NCI-H1105 (cell line): ENCODE measurements at regions not wholly inside any gene's neighbourhood (a gene's known extent, or its start where the extent isn't known, plus 50 kb on each side); places are given as distances from the start of the nearest gene placed in this dataset.

ENCODE experiments used
- DNase-seq: peaks from one replicate; lab custom pipeline; 2025; lab: John Stamatoyannopoulos, UW

- DNase-seq, result no peak
These were observed 57.4 kb upstream of the RGS18 start for GRCh38 chr1:192100686-192101468.

- DNase-seq, result no peak
These were observed 54.1 kb upstream of the RGS18 start for GRCh38 chr1:192104128-192104527.

GRCh38 chr1:192104852-192105251 is 53.4 kb upstream of the RGS18 start:
- DNase-seq, result no peak

GRCh38 chr1:192108161-192108560 is 50.1 kb upstream of the RGS18 start:
- no peak for DNase-seq
